ENCODE measurements at regions not wholly inside any gene's neighbourhood (a gene's known extent, or its start where the extent isn't known, plus 50 kb on each side); places are given as distances from the start of the nearest gene placed in this dataset.

- FAIRE-seq: no peak
Observed at GRCh38 chr1:170318736-170319135, 173.0 kb downstream of the NTMT2 start.

- no peak for FAIRE-seq
Observed at GRCh38 chr1:170321113-170321512, 175.4 kb downstream of the NTMT2 start.

GRCh38 chr1:170326186-170326585 is 180.4 kb downstream of the NTMT2 start:
- no peak for FAIRE-seq

GRCh38 chr1:170332801-170333200 is 187.0 kb downstream of the NTMT2 start:
- no peak for FAIRE-seq

- FAIRE-seq: no peak
Observed at GRCh38 chr1:170337413-170337994, 191.7 kb downstream of the NTMT2 start.

GRCh38 chr1:170339534-170339933 is 192.4 kb upstream of the GORAB start:
- FAIRE-seq: no peak

GRCh38 chr1:170340308-170340707 is 191.7 kb upstream of the GORAB start:
- no peak for FAIRE-seq

- no peak for FAIRE-seq
Observed at GRCh38 chr1:170351366-170351946, 180.5 kb upstream of the GORAB start.

- FAIRE-seq: no peak
Observed at GRCh38 chr1:170354246-170354645, 177.7 kb upstream of the GORAB start.

- FAIRE-seq: no peak
Observed at GRCh38 chr1:170354690-170355089, 177.3 kb upstream of the GORAB start.

- no peak for FAIRE-seq
Observed at GRCh38 chr1:170355267-170355801, 176.6 kb upstream of the GORAB start.

- FAIRE-seq: no peak
Observed at GRCh38 chr1:170356585-170356984, 175.4 kb upstream of the GORAB start.

- no peak for FAIRE-seq
Observed at GRCh38 chr1:170357750-170358149, 174.2 kb upstream of the GORAB start.

- FAIRE-seq: no peak
Observed at GRCh38 chr1:170360601-170361000, 171.4 kb upstream of the GORAB start.

- no peak for FAIRE-seq
Observed at GRCh38 chr1:170365331-170365730, 166.6 kb upstream of the GORAB start.

GRCh38 chr1:170366980-170367379 is 165.0 kb upstream of the GORAB start:
- no peak for FAIRE-seq

GRCh38 chr1:170367615-170368014 is 164.4 kb upstream of the GORAB start:
- no peak for FAIRE-seq

- FAIRE-seq: no peak
Observed at GRCh38 chr1:170369000-170369399, 163.0 kb upstream of the GORAB start.

- no peak for FAIRE-seq
Observed at GRCh38 chr1:170369417-170369816, 162.5 kb upstream of the GORAB start.

GRCh38 chr1:170370087-170370486 is 161.9 kb upstream of the GORAB start:
- FAIRE-seq: no peak

GRCh38 chr1:170375082-170375723 is 156.8 kb upstream of the GORAB start:
- no peak for FAIRE-seq

GRCh38 chr1:170376801-170377385 is 155.1 kb upstream of the GORAB start:
- no peak for FAIRE-seq

GRCh38 chr1:170377440-170377839 is 154.5 kb upstream of the GORAB start:
- no peak for FAIRE-seq
